ENCODE measurements at regions not wholly inside any gene's neighbourhood (a gene's known extent, or its start where the extent isn't known, plus 50 kb on each side); places are given as distances from the start of the nearest gene placed in this dataset.

DNA sequence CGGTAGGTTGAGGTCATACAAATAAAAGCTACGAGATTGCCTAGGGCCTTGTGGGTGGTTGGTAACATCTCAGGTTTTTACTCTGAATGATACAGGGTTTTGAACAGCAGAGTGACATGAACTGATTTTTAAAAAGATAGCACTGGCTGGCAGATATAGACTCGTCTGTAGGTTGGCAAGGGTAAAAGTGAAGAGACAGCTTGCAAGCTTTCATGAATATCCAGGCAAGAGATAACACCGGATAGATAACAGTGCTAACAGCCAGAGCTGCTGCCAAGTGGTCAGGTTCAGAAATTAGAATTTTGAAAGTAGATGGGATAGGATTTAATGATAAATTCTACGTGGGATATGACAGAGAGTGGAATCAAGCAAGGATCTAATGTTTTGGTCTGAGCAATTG lies 299.7 kb upstream of the AADAT start:
- TF ChIP-seq EZH2 (optimal IDR thresholded peaks at IDR 0.05; ENCODE audit: low read depth, low read length): no peak
- TF ChIP-seq, protein P1, sequence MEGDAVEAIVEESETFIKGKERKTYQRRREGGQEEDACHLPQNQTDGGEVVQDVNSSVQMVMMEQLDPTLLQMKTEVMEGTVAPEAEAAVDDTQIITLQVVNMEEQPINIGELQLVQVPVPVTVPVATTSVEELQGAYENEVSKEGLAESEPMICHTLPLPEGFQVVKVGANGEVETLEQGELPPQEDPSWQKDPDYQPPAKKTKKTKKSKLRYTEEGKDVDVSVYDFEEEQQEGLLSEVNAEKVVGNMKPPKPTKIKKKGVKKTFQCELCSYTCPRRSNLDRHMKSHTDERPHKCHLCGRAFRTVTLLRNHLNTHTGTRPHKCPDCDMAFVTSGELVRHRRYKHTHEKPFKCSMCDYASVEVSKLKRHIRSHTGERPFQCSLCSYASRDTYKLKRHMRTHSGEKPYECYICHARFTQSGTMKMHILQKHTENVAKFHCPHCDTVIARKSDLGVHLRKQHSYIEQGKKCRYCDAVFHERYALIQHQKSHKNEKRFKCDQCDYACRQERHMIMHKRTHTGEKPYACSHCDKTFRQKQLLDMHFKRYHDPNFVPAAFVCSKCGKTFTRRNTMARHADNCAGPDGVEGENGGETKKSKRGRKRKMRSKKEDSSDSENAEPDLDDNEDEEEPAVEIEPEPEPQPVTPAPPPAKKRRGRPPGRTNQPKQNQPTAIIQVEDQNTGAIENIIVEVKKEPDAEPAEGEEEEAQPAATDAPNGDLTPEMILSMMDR (IDR thresholded peaks at IDR 0.05; ENCODE audit: low read length): no peak
- no peak for TF ChIP-seq EZH2phosphoT487 (IDR thresholded peaks at IDR 0.05; ENCODE audit: low read length)
